ENCODE measurements at regions not wholly inside any gene's neighbourhood (a gene's known extent, or its start where the extent isn't known, plus 50 kb on each side); places are given as distances from the start of the nearest gene placed in this dataset.
A peak's percentile ranks its signal among the peaks of the same experiment; 100 is the strongest.
"Not testable (repeated sequence)": the region's sequence is repeated elsewhere in the genome, so short reads cannot be mapped to it uniquely, and the experiment has no call there.

DNA sequence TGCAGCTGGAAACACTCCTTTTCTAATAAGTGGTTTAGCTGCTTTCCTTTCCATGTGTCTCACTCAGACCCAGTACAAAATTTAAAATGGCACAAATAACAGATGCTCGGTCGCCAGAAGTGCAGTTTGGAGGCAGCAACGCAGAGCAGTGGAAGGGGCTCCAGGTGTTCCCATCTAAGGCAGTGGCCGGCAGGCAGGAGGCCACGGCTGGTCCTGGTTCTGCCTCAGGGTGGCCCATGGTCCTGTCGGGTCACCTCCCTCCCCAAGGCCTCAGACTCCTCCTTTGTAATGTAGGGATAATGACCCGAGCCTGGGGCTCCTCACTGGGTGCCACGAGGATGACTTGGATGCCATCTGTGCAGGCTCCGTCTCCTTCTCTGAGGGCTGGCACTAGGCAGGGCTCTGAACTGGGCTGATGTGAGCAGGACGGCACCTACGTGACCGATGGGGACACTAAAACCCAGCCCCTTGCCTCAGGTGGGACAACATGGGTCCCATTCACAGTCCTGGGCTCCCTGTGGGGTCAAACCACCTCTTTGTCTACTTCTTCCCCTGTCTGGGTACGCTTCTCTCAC lies 80.9 kb upstream of the SLC66A3 start:
- no peak for DNase-seq (ENCODE audit: low read depth)
- no peak overlapping the region for H3K4me3 ChIP-seq (ENCODE audit: control insufficient read depth, low read depth, low read length)
- TF ChIP-seq, protein P1, sequence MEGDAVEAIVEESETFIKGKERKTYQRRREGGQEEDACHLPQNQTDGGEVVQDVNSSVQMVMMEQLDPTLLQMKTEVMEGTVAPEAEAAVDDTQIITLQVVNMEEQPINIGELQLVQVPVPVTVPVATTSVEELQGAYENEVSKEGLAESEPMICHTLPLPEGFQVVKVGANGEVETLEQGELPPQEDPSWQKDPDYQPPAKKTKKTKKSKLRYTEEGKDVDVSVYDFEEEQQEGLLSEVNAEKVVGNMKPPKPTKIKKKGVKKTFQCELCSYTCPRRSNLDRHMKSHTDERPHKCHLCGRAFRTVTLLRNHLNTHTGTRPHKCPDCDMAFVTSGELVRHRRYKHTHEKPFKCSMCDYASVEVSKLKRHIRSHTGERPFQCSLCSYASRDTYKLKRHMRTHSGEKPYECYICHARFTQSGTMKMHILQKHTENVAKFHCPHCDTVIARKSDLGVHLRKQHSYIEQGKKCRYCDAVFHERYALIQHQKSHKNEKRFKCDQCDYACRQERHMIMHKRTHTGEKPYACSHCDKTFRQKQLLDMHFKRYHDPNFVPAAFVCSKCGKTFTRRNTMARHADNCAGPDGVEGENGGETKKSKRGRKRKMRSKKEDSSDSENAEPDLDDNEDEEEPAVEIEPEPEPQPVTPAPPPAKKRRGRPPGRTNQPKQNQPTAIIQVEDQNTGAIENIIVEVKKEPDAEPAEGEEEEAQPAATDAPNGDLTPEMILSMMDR (conservative IDR thresholded peaks at IDR 0.05; ENCODE audit: control insufficient read depth, insufficient read depth, low read depth, low read length): no peak

DNA sequence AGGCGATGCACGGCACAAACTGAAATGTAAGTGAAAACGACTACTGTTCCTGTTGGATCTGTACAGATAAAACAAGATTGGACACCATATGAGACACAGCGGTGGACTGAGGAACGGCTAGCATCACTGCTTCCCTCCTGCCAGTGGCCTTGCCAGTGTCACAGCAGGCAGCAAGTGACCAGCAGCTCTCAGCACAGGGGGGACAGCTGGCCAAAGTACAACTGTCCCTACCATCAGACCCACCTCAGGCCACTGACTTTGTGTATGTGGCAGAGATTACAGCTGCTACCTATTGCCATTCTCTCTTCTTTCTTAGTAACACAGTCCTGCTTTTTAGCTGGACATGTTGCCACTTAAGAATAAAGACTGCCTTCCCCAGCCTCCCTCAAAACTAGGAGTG lies 80.0 kb upstream of the SLC66A3 start:
- H3K4me3 ChIP-seq (ENCODE audit: control insufficient read depth, low read depth, low read length): no peak overlapping the region
- no peak for DNase-seq (ENCODE audit: low read depth)
- TF ChIP-seq, protein P1 (conservative IDR thresholded peaks at IDR 0.05; ENCODE audit: control insufficient read depth, insufficient read depth, low read depth, low read length): no peak

DNA sequence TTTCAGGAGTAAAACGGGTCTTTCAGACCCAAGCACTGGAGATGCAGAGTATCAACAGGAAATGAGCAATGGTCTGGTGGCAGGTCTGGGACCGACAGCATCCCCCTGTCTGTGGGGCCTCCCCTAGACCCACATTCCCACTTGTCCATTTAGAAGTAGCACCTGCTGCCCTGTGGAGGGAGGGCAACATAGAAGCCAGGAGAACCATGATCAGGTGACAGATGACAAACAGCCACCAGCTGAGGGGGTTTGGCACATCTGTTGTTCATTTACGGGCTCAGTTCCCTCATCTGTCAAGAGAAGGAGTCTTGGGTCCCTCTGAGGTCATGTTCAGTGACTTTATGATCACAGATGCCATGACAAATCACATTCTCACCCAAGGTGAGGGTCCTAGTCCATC lies 77.9 kb upstream of the SLC66A3 start:
- no peak overlapping the region for H3K4me3 ChIP-seq (ENCODE audit: control insufficient read depth, low read depth, low read length)
- DNase-seq (ENCODE audit: low read depth): no peak
- TF ChIP-seq, protein P1 (conservative IDR thresholded peaks at IDR 0.05; ENCODE audit: control insufficient read depth, insufficient read depth, low read depth, low read length): no peak

- H3K4me3 ChIP-seq (ENCODE audit: control insufficient read depth, low read depth, low read length): no peak overlapping the region
- no peak for DNase-seq (ENCODE audit: low read depth)
- TF ChIP-seq, protein P1 (conservative IDR thresholded peaks at IDR 0.05; ENCODE audit: control insufficient read depth, insufficient read depth, low read depth, low read length): no peak
Measured at GRCh38 chr2:11079136-11079824, 76.0 kb upstream of the SLC66A3 start.

DNA sequence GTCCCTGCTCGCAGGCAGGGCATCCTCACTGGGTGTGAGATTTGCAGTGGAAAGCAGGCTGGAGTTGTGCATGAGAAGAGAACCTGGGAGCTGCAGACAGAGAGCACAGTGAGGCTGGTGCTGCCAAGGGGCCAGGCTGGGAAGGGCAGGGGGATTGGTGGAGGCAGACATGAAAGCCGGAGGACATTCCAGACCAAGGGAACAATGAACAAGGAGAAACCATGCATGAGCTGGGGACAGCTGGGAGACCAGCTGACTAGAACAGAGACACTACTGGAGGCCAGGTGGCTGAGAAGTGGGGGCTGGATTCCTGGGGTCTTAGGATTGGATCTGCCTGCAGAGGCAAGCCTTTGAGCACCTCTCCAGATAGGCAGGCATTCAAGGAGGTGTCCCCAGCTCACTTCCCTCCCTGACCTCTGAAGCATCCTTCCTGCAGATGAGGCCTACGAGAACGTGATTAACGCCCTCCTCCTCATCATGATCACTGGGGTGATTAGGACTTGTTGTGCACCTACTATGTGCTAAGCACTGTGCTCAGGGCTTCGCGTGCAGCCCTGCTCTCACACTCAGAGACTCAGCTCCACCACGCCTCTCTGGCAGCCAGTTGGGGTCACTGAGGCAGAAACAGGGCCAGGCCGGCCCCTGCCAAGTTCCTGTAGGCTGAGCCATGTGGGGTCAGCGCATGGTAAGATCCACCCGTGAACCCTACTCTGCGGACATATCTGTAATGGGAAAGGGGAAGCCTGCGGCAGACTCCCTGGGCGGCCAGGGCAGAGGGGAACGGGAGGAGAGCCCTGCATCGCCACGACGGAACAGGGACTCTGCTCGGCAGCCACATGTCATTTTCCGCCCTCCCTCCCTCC lies 74.8 kb upstream of the SLC66A3 start:
- TF ChIP-seq, protein P1 (conservative IDR thresholded peaks at IDR 0.05; ENCODE audit: control insufficient read depth, insufficient read depth, low read depth, low read length): no peak
- DNase-seq (ENCODE audit: low read depth): no peak
- no peak overlapping the region for H3K4me3 ChIP-seq (ENCODE audit: control insufficient read depth, low read depth, low read length)

- peak; percentile 15 for DNase-seq (ENCODE audit: low read depth)
- no peak overlapping the region for H3K4me3 ChIP-seq (ENCODE audit: control insufficient read depth, low read depth, low read length)
- TF ChIP-seq, protein P1 (conservative IDR thresholded peaks at IDR 0.05; ENCODE audit: control insufficient read depth, insufficient read depth, low read depth, low read length): no peak
Measured at GRCh38 chr2:11082880-11083279, 72.4 kb upstream of the SLC66A3 start.

GRCh38 chr2:11088821-11089220 lies 66.4 kb upstream of the SLC66A3 start:
- DNase-seq (ENCODE audit: low read depth); H3K4me3 ChIP-seq (ENCODE audit: control insufficient read depth, low read depth, low read length): not testable (repeated sequence)

Measured in fibroblast of mammary gland (primary cell).